AG04450 (cell line): ENCODE measurements at regions not wholly inside any gene's neighbourhood (a gene's known extent, or its start where the extent isn't known, plus 50 kb on each side); places are given as distances from the start of the nearest gene placed in this dataset.

Experiments used
- CTCF ChIA-PET: fragments of 300-600, 350-600 bp; formaldehyde crosslinking; extraction: SDS; loops from one replicate; lab custom pipeline; 2022; ENCODE audit warnings: antibody characterized with exemption, inconsistent platforms; lab: Charles Lee
- POLR2A ChIA-PET: fragments of 350-600 bp; formaldehyde crosslinking; extraction: SDS; loops from one replicate; lab custom pipeline; 2021; ENCODE audit warnings: antibody characterized with exemption, inconsistent platforms; lab: Yijun Ruan, JAX
- DNase-seq: peaks from one replicate; pipeline ENCODE4 v3.0.0-alpha.2; 2011; ENCODE audit warnings: low read depth, low spot score
- H3K27ac ChIP-seq: one replicate; pipeline ENCODE4 v1.5.1; 2012; ENCODE audit warnings: low read depth, low read length, control low read depth
- H3K27me3 ChIP-seq: one replicate; pipeline ENCODE4 v1.6.0; 2012; ENCODE audit warnings: low read length; ENCODE audit not compliant: control insufficient read depth, insufficient read depth
- H3K4me3 ChIP-seq: 2 replicates; pipeline ENCODE4 v1.5.1; 2011; ENCODE audit warnings: mild to moderate bottlenecking, low read depth, low read length, control low read depth
- H3K9me3 ChIP-seq: 2 replicates; pipeline ENCODE4 v1.5.1; 2012; ENCODE audit warnings: low read length; ENCODE audit not compliant: control insufficient read depth, insufficient read depth
- TF ChIP-seq, protein P1 (sequence below): IDR thresholded peaks from 2 replicates; pipeline ENCODE4 v1.5.1; 2011; ENCODE audit warnings: low read depth, low read length, control low read depth, inconsistent platforms

DNA sequence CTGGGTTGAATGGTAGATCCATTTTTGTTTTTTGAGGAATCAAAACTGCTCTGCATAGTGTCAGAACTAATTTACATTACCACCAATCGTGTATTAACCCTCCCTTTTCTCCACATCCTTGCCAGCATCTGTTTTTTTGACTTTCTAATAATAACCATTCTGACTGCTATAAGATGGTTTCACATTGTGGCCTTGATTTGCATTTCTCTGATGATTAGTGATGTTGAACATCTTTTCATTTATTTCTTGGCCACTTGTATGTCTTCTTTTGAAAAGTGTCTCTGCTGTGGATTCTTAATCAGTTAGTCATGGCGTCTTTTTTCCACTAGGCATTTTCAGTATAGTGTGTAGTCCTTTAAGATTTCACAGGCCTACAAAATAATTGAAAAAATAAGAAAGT, 2144.3 kb upstream of the C9orf72 start:
- no peak for DNase-seq
- Histone ChIP-seq H3K9me3 (no peaks in the 10 kb centered on the region), H3K4me3 (no peak overlapping the region), H3K27me3 (no peaks in the 10 kb centered on the region), H3K27ac (no peak overlapping the region)
- CTCF ChIA-PET = no interaction called here
- POLR2A ChIA-PET = no interaction called here
- TF ChIP-seq, protein P1, sequence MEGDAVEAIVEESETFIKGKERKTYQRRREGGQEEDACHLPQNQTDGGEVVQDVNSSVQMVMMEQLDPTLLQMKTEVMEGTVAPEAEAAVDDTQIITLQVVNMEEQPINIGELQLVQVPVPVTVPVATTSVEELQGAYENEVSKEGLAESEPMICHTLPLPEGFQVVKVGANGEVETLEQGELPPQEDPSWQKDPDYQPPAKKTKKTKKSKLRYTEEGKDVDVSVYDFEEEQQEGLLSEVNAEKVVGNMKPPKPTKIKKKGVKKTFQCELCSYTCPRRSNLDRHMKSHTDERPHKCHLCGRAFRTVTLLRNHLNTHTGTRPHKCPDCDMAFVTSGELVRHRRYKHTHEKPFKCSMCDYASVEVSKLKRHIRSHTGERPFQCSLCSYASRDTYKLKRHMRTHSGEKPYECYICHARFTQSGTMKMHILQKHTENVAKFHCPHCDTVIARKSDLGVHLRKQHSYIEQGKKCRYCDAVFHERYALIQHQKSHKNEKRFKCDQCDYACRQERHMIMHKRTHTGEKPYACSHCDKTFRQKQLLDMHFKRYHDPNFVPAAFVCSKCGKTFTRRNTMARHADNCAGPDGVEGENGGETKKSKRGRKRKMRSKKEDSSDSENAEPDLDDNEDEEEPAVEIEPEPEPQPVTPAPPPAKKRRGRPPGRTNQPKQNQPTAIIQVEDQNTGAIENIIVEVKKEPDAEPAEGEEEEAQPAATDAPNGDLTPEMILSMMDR = no peak

DNA sequence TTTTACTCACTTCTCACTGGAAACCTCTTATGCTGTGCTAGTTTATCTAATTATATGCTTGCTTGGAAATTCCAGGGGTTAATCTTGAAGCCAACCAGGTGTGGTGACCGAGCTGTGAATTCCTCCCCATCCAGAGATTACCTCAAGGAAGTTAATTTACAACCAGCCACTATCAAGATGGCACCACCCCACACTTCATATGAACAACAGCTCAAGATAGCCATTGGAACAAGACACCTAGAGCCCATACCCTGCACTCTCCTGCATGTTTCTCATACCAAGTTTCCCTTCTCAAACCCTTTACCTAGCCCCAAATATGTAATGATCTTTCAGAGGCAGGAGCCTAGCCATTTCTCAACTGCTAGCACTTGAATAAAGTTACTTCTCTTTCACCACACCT, 2156.9 kb upstream of the C9orf72 start:
- CTCF ChIA-PET = no interaction called here

DNA sequence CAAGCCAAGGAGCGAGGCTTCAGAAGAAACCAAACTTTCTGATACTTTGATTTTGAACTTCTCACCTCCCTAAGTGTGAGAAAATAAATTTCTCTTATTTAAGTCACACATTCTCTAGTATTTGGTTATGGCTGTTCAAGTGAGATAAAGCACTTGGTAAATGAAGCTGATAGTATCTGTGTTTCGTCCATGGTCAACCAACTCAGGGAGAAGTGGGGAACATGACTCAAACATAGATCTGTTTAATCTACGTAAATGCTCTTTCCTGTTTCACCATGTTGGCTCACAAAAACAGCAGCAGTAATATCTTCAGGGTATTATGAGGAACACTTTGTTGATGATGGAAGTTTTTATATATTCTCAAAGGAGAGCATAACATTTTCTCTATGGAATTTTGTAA, 2167.2 kb upstream of the C9orf72 start:
- Histone ChIP-seq H3K27ac (no peak overlapping the region), H3K4me3 (no peak overlapping the region), H3K27me3 (no peaks in the 10 kb centered on the region), H3K9me3 (no peaks in the 10 kb centered on the region; the same call in 1 of the 2 replicates)
- POLR2A ChIA-PET = no interaction called here
- CTCF ChIA-PET = no interaction called here
- TF ChIP-seq, protein P1 = no peak
- DNase-seq = no peak

More for the DNA sequence above, 2156.9 kb upstream of the C9orf72 start:
- H3K4me3 ChIP-seq = no peak overlapping the region
- TF ChIP-seq, protein P1 = no peak
- DNase-seq = no peak
- POLR2A ChIA-PET = no interaction called here
- peaks cover 18% of the 10 kb centered on the region for H3K9me3 ChIP-seq
- H3K27me3 ChIP-seq = no peaks in the 10 kb centered on the region
- no peak overlapping the region for H3K27ac ChIP-seq

DNA sequence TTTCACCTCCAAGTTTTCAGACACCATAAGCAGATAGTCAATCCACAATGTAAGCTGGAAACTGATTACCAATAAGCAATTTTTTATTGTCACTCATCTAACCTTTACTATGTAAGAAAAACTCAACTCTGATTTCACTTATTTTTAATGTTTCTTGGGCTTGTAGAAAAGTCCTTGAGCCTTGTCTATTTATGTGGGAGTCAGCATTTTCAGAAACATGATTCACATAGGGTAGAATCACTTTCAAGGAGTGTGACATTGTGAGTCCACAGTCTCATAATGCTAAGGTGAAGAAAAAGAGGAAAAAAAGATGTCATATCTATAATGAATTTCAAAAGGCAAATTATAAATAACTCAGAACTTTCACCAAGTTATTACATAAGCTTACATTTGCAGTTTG, 2167.9 kb upstream of the C9orf72 start:
- no peaks in the 10 kb centered on the region for H3K27me3 ChIP-seq
- H3K4me3 ChIP-seq = no peak overlapping the region
- H3K27ac ChIP-seq = no peak overlapping the region
- no peak for DNase-seq
- CTCF ChIA-PET = no interaction called here
- H3K9me3 ChIP-seq = no peaks in the 10 kb centered on the region; the same call in 1 of the 2 replicates
- POLR2A ChIA-PET = no interaction called here
- TF ChIP-seq, protein P1 = no peak

DNA sequence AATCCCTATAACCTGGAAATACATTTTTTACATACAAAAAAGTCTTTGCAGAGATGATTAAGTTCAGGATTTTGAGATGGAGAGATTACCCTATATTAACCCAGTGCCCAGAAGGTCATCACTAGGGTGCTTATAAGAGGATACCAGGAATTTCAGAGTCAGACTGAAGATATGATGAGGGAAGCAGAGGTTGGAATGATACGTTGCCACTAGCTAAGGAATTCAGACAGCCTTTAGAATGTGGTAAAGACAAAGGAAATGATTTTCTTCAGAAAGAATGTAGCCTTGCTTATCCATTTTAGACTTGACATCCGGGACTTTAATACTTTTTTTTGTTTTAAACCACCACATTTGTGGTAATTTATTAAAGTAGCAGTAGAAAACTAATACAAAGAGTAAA, 2176.8 kb upstream of the C9orf72 start:
- POLR2A ChIA-PET = no interaction called here
- DNase-seq = no peak
- CTCF ChIA-PET = no interaction called here
- H3K27me3 ChIP-seq = no peaks in the 10 kb centered on the region
- TF ChIP-seq, protein P1 = no peak
- H3K4me3 ChIP-seq = no peak overlapping the region
- H3K27ac ChIP-seq = no peak overlapping the region
- H3K9me3 ChIP-seq = no peaks in the 10 kb centered on the region
